ENCODE measurements at regions not wholly inside any gene's neighbourhood (a gene's known extent, or its start where the extent isn't known, plus 50 kb on each side); places are given as distances from the start of the nearest gene placed in this dataset.
"Not testable (repeated sequence)": the region's sequence is repeated elsewhere in the genome, so short reads cannot be mapped to it uniquely, and the experiment has no call there.

- TF ChIP-seq, protein P1, sequence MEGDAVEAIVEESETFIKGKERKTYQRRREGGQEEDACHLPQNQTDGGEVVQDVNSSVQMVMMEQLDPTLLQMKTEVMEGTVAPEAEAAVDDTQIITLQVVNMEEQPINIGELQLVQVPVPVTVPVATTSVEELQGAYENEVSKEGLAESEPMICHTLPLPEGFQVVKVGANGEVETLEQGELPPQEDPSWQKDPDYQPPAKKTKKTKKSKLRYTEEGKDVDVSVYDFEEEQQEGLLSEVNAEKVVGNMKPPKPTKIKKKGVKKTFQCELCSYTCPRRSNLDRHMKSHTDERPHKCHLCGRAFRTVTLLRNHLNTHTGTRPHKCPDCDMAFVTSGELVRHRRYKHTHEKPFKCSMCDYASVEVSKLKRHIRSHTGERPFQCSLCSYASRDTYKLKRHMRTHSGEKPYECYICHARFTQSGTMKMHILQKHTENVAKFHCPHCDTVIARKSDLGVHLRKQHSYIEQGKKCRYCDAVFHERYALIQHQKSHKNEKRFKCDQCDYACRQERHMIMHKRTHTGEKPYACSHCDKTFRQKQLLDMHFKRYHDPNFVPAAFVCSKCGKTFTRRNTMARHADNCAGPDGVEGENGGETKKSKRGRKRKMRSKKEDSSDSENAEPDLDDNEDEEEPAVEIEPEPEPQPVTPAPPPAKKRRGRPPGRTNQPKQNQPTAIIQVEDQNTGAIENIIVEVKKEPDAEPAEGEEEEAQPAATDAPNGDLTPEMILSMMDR (IDR thresholded peaks at IDR 0.05): not testable (repeated sequence)
- TF ChIP-seq POLR2A (IDR thresholded peaks at IDR 0.05): not testable (repeated sequence)
These were observed 56.5 kb downstream of the BEX3 start for GRCh38 chrX:103432841-103433240.

Data from thyroid gland (tissue), 4 donors.